GM23248 (cell line): ENCODE measurements at regions not wholly inside any gene's neighbourhood (a gene's known extent, or its start where the extent isn't known, plus 50 kb on each side); places are given as distances from the start of the nearest gene placed in this dataset.

Experiments
- DNase-seq: peaks from one replicate; pipeline ENCODE4 v3.0.0-alpha.2; 2015
- H2AFZ ChIP-seq: fragments of 200-600 bp; sonication (generic); 2 replicates; pipeline ENCODE4 v1.6.1; 2016; ENCODE audit warnings: antibody characterized with exemption
- H3F3A ChIP-seq: fragments of 200-600 bp; sonication (generic); 2 replicates; pipeline ENCODE4 v1.6.1; 2016; ENCODE audit warnings: mild to moderate bottlenecking, antibody characterized with exemption, mixed run types; ENCODE audit not compliant: insufficient read depth
- H3K27ac ChIP-seq: fragments of 200-600 bp; sonication (generic); 2 replicates; pipeline ENCODE4 v1.5.1; 2016; ENCODE audit warnings: mild to moderate bottlenecking
- H3K27me3 ChIP-seq: fragments of 200-600 bp; sonication (generic); replicated peaks from 2 replicates; pipeline ENCODE4 v1.6.1; 2016; ENCODE audit warnings: mild to moderate bottlenecking; ENCODE audit not compliant: insufficient read depth
- H3K36me3 ChIP-seq: fragments of 200-600 bp; sonication (generic); 2 replicates; pipeline ENCODE4 v1.6.1; 2016; ENCODE audit warnings: low read depth, mild to moderate bottlenecking
- H3K4me1 ChIP-seq: fragments of 200-600 bp; sonication (generic); 2 replicates; pipeline ENCODE4 v1.6.1; 2016; ENCODE audit warnings: mild to moderate bottlenecking; ENCODE audit not compliant: insufficient read depth
- H3K4me2 ChIP-seq: fragments of 200-600 bp; sonication (generic); one replicate; pipeline ENCODE4 v1.6.1; 2016; ENCODE audit warnings: mild to moderate bottlenecking; ENCODE audit not compliant: unreplicated experiment
- H3K4me3 ChIP-seq: fragments of 200-600 bp; sonication (generic); 2 replicates; pipeline ENCODE4 v1.5.1; 2016; ENCODE audit warnings: mild to moderate bottlenecking
- H3K79me2 ChIP-seq: fragments of 200-600 bp; sonication (generic); 2 replicates; pipeline ENCODE4 v1.6.1; 2016; ENCODE audit warnings: mild to moderate bottlenecking; ENCODE audit not compliant: insufficient read depth
- H3K9ac ChIP-seq: fragments of 200-600 bp; sonication (generic); 2 replicates; pipeline ENCODE4 v1.6.1; 2016; ENCODE audit warnings: mild to moderate bottlenecking
- H3K9me2 ChIP-seq: fragments of 200-600 bp; sonication (generic); 2 replicates; pipeline ENCODE4 v1.6.1; 2016; ENCODE audit warnings: mixed run types, mild to moderate bottlenecking, moderate library complexity; ENCODE audit not compliant: insufficient read depth
- H3K9me3 ChIP-seq: fragments of 200-600 bp; sonication (generic); one replicate; pipeline ENCODE4 v1.6.1; 2017; ENCODE audit warnings: low read depth
- H4K20me1 ChIP-seq: fragments of 200-600 bp; sonication (generic); 2 replicates; pipeline ENCODE4 v1.6.0; 2016; ENCODE audit not compliant: insufficient read depth
- EZH2 ChIP-seq: fragments of 200-600 bp; sonication (generic); IDR thresholded peaks from 2 replicates; pipeline ENCODE4 v1.6.1; 2018; ENCODE audit warnings: antibody characterized with exemption, mild to moderate bottlenecking; ENCODE audit not compliant: insufficient read depth, poor library complexity, severe bottlenecking
- EZH2phosphoT487 ChIP-seq: fragments of 200-600 bp; sonication (generic); IDR thresholded peaks from 2 replicates; pipeline ENCODE4 v1.6.1; 2018; ENCODE audit warnings: antibody characterized with exemption, moderate library complexity, mild to moderate bottlenecking, low read depth; ENCODE audit not compliant: insufficient read depth
- WGBS, 2 experiments: methylation state at CpG; one replicate each; pipeline ENCODE4 v1.1.6; 2015 to 2017; ENCODE audit warnings: low lambda C conversion rate in 2 of 2, low coverage in 1 of 2; ENCODE audit errors: missing lambda C conversion rate in 2 of 2; 5-methylcytosine and 5-hydroxymethylcytosine counted together
- in situ Hi-C: fragments of 300-500 bp; cut with MboI; formaldehyde crosslinking; loops from 2 replicates; pipeline ENCODE4 v1.15.0; 2020

GRCh38 chr13:106810069-106810468, 242.1 kb upstream of the ARGLU1 start:
- Histone ChIP-seq H3K27ac (no peak overlapping the region), H3K4me2 (no peak overlapping the region), H3K9me3 (no peaks in the 10 kb centered on the region), H3K79me2 (no peaks in the 10 kb centered on the region), H3K27me3 (no peaks in the 10 kb centered on the region), H2AFZ (no peak overlapping the region), H4K20me1 (no peaks in the 10 kb centered on the region), H3K4me3 (no peak overlapping the region), H3K9me2 (no peaks in the 10 kb centered on the region), H3K4me1 (no peaks in the 10 kb centered on the region), H3K9ac (no peak overlapping the region), H3F3A (no peaks in the 10 kb centered on the region), H3K36me3 (no peaks in the 10 kb centered on the region)
- 15 to 21% methylated on average over 3 of the region's 3 CpGs for WGBS, 2 experiments
- no peak for DNase-seq
- no peak for TF ChIP-seq EZH2phosphoT487
- TF ChIP-seq EZH2, result no peak
- in situ Hi-C loops, result no loop called here

- no peaks in the 10 kb centered on the region for H3K79me2 ChIP-seq
- H3K9me2 ChIP-seq, result no peaks in the 10 kb centered on the region
- no peaks in the 10 kb centered on the region for H3K27me3 ChIP-seq
- H4K20me1 ChIP-seq, result no peaks in the 10 kb centered on the region
- no peak for DNase-seq
- H3K9me3 ChIP-seq, result no peaks in the 10 kb centered on the region
- H3K4me1 ChIP-seq, result no peaks in the 10 kb centered on the region
- H2AFZ ChIP-seq, result no peak overlapping the region
- no peak overlapping the region for H3K9ac ChIP-seq
- no peak overlapping the region for H3K27ac ChIP-seq
- TF ChIP-seq EZH2, result no peak
- TF ChIP-seq EZH2phosphoT487, result no peak
- H3K36me3 ChIP-seq, result no peaks in the 10 kb centered on the region
- H3F3A ChIP-seq, result no peaks in the 10 kb centered on the region
- in situ Hi-C loops, result no loop called here
- 52 to 59% methylated on average over 3 of the region's 3 CpGs for WGBS, 2 experiments
- no peak overlapping the region for H3K4me3 ChIP-seq
- no peak overlapping the region for H3K4me2 ChIP-seq
These were observed 237.1 kb upstream of the ARGLU1 start for GRCh38 chr13:106804991-106805390.

GRCh38 chr13:106802917-106803316, 235.0 kb upstream of the ARGLU1 start:
- WGBS, 2 experiments, result 56 to 64% methylated on average over 6 of the region's 6 CpGs
- no peaks in the 10 kb centered on the region for H3K4me1 ChIP-seq
- TF ChIP-seq EZH2phosphoT487, result no peak
- no peak for TF ChIP-seq EZH2
- H3K9me2 ChIP-seq, result no peaks in the 10 kb centered on the region
- in situ Hi-C loops, result no loop called here
- H3K27me3 ChIP-seq, result no peaks in the 10 kb centered on the region
- H3K9ac ChIP-seq, result no peak overlapping the region
- H3K4me3 ChIP-seq, result no peak overlapping the region
- H3K9me3 ChIP-seq, result no peaks in the 10 kb centered on the region
- H3F3A ChIP-seq, result no peaks in the 10 kb centered on the region
- no peaks in the 10 kb centered on the region for H3K79me2 ChIP-seq
- H4K20me1 ChIP-seq, result no peaks in the 10 kb centered on the region
- no peak for DNase-seq
- H3K27ac ChIP-seq, result no peak overlapping the region
- H3K4me2 ChIP-seq, result no peak overlapping the region
- H2AFZ ChIP-seq, result no peak overlapping the region
- no peaks in the 10 kb centered on the region for H3K36me3 ChIP-seq

GRCh38 chr13:106799781-106800335, 231.9 kb upstream of the ARGLU1 start:
- Histone ChIP-seq H3K36me3 (no peaks in the 10 kb centered on the region), H3K9ac (no peak overlapping the region), H4K20me1 (no peaks in the 10 kb centered on the region), H3K9me3 (no peaks in the 10 kb centered on the region), H3K4me1 (no peaks in the 10 kb centered on the region), H2AFZ (no peak overlapping the region), H3K4me3 (no peak overlapping the region), H3K27ac (no peak overlapping the region), H3F3A (no peaks in the 10 kb centered on the region), H3K79me2 (no peaks in the 10 kb centered on the region), H3K27me3 (no peaks in the 10 kb centered on the region), H3K4me2 (no peak overlapping the region), H3K9me2 (no peaks in the 10 kb centered on the region)
- 52 to 54% methylated on average over 10 of the region's 10 CpGs for WGBS, 2 experiments
- DNase-seq, result no peak
- in situ Hi-C loops, result no loop called here
- TF ChIP-seq EZH2, result no peak
- no peak for TF ChIP-seq EZH2phosphoT487

- TF ChIP-seq EZH2 (no peak), EZH2phosphoT487 (no peak)
- in situ Hi-C loops, result no loop called here
- Histone ChIP-seq H3K27ac (no peak overlapping the region), H3K9me3 (no peaks in the 10 kb centered on the region), H3K36me3 (no peaks in the 10 kb centered on the region), H3K27me3 (no peaks in the 10 kb centered on the region), H3K79me2 (no peaks in the 10 kb centered on the region), H3F3A (no peaks in the 10 kb centered on the region), H3K4me2 (no peak overlapping the region), H2AFZ (no peak overlapping the region), H3K4me1 (no peaks in the 10 kb centered on the region), H3K9ac (no peak overlapping the region), H3K4me3 (no peak overlapping the region), H4K20me1 (no peaks in the 10 kb centered on the region), H3K9me2 (no peaks in the 10 kb centered on the region)
- WGBS, 2 experiments, result 58 to 62% methylated on average over 9 of the region's 9 CpGs
- DNase-seq, result no peak
These were observed 229.2 kb upstream of the ARGLU1 start for GRCh38 chr13:106797081-106797640.
